GM10266 (cell line): ENCODE measurements at regions not wholly inside any gene's neighbourhood (a gene's known extent, or its start where the extent isn't known, plus 50 kb on each side); places are given as distances from the start of the nearest gene placed in this dataset.

Experiments used
- DNase-seq: peaks from one replicate; pipeline ENCODE4 v3.0.0; 2012; ENCODE audit errors: extremely low spot score
- CTCF ChIP-seq: IDR thresholded peaks from 2 replicates; pipeline ENCODE4 v1.5.1; 2012; ENCODE audit warnings: mild to moderate bottlenecking, low read depth; ENCODE audit not compliant: control insufficient read depth, insufficient read depth; ENCODE audit errors: missing control alignments

- no peak for TF ChIP-seq CTCF
- DNase-seq = no peak
Measured at GRCh38 chr6:105515054-105515453, 112.2 kb upstream of the PREP start.

GRCh38 chr6:105514306-105514705, 111.4 kb upstream of the PREP start:
- TF ChIP-seq CTCF = no peak
- DNase-seq = no peak

- no peak for DNase-seq
- no peak for TF ChIP-seq CTCF
Measured at GRCh38 chr6:105511639-105512038, 108.8 kb upstream of the PREP start.

- TF ChIP-seq CTCF = no peak
Measured at GRCh38 chr6:105510746-105511145, 107.9 kb upstream of the PREP start.

GRCh38 chr6:105509506-105510331, 106.8 kb upstream of the PREP start:
- DNase-seq = no peak
- TF ChIP-seq CTCF = peak; percentile 9

More at GRCh38 chr6:105510746-105511145, 107.9 kb upstream of the PREP start:
- no peak for DNase-seq

- no peak for DNase-seq
- no peak for TF ChIP-seq CTCF
Measured at GRCh38 chr6:105507811-105508210, 104.9 kb upstream of the PREP start.

GRCh38 chr6:105504706-105505105, 101.8 kb upstream of the PREP start:
- TF ChIP-seq CTCF = no peak
- no peak for DNase-seq
